ENCODE measurements at regions not wholly inside any gene's neighbourhood (a gene's known extent, or its start where the extent isn't known, plus 50 kb on each side); places are given as distances from the start of the nearest gene placed in this dataset.
"Not testable (repeated sequence)": the region's sequence is repeated elsewhere in the genome, so short reads cannot be mapped to it uniquely, and the experiment has no call there.

GRCh38 chrX:16335181-16335580 lies 167.9 kb downstream of the MAGEB17 start:
- POLR2A ChIA-PET, result no interaction called here
- no peak for TF ChIP-seq CTCF (IDR thresholded peaks at IDR 0.05; ENCODE audit: control extremely low read depth, extremely low read depth, low read depth, missing control alignments)
- CTCF ChIA-PET, result no interaction called here
- DNase-seq (ENCODE audit: extremely low spot score), result no peak

GRCh38 chrX:16347968-16348670 lies 180.8 kb downstream of the MAGEB17 start:
- ChIA-PET POLR2A (no interaction called here), CTCF (no interaction called here)
- TF ChIP-seq CTCF (IDR thresholded peaks at IDR 0.05; ENCODE audit: control extremely low read depth, extremely low read depth, low read depth, missing control alignments), result no peak
- DNase-seq (ENCODE audit: extremely low spot score), result no peak

GRCh38 chrX:16357902-16358301 lies 190.6 kb downstream of the MAGEB17 start:
- CTCF ChIA-PET, result no interaction called here
- DNase-seq (ENCODE audit: extremely low spot score), result no peak

GRCh38 chrX:16360056-16360455 lies 192.8 kb downstream of the MAGEB17 start:
- CTCF ChIA-PET; POLR2A ChIA-PET; DNase-seq (ENCODE audit: extremely low spot score): not testable (repeated sequence)

More at GRCh38 chrX:16357902-16358301, 190.6 kb downstream of the MAGEB17 start:
- POLR2A ChIA-PET, result no interaction called here
- TF ChIP-seq CTCF (IDR thresholded peaks at IDR 0.05; ENCODE audit: control extremely low read depth, extremely low read depth, low read depth, missing control alignments), result no peak

GRCh38 chrX:16368696-16369095 lies 201.4 kb downstream of the MAGEB17 start:
- no peak for TF ChIP-seq CTCF (IDR thresholded peaks at IDR 0.05; ENCODE audit: control extremely low read depth, extremely low read depth, low read depth, missing control alignments)
- ChIA-PET CTCF (no interaction called here), POLR2A (no interaction called here)
- no peak for DNase-seq (ENCODE audit: extremely low spot score)

- DNase-seq (ENCODE audit: extremely low spot score), result no peak
- ChIA-PET CTCF (no interaction called here), POLR2A (no interaction called here)
- no peak for TF ChIP-seq CTCF (IDR thresholded peaks at IDR 0.05; ENCODE audit: control extremely low read depth, extremely low read depth, low read depth, missing control alignments)
Observed at GRCh38 chrX:16376056-16376455, 208.8 kb downstream of the MAGEB17 start.

- CTCF ChIA-PET, result no interaction called here
- no peak for DNase-seq (ENCODE audit: extremely low spot score)
- no peak for TF ChIP-seq CTCF (IDR thresholded peaks at IDR 0.05; ENCODE audit: control extremely low read depth, extremely low read depth, low read depth, missing control alignments)
- POLR2A ChIA-PET, result no interaction called here
Observed at GRCh38 chrX:16386126-16386525, 218.8 kb downstream of the MAGEB17 start.

All from GM10248 (cell line).